IMR-90 (cell line): ENCODE measurements at regions not wholly inside any gene's neighbourhood (a gene's known extent, or its start where the extent isn't known, plus 50 kb on each side); places are given as distances from the start of the nearest gene placed in this dataset.

Experiments
- ATAC-seq: fragments of 200-7000 bp; cut with Tn5 transposase; 2 replicates; pipeline ENCODE4 v1.9.1; 2020; ENCODE audit warnings: low read depth, mild to moderate bottlenecking, moderate library complexity
- BruUV-seq: library from RNA; stranded (reverse); fragments of 400-500 nt; replicated peaks from 2 replicates; lab custom pipeline; 2021; lab: Mats Ljungman, UMichigan
- CTCF ChIA-PET: fragments of 300-600 bp; formaldehyde crosslinking; extraction: SDS; loops from one replicate; lab custom pipeline; 2021; ENCODE audit warnings: antibody characterized with exemption; lab: Yijun Ruan, JAX
- POLR2A ChIA-PET: fragments of 300-600 bp; sonication (Branson Sonifier 250); formaldehyde crosslinking; loops from one replicate; lab custom pipeline; 2022; ENCODE audit warnings: antibody characterized with exemption; ENCODE audit not compliant: unreplicated experiment; lab: Charles Lee
- DNase-seq: peaks from one replicate; pipeline ENCODE4 v3.0.0; 2013
- H2AFZ ChIP-seq: replicated peaks from 2 replicates; pipeline ENCODE3; 2013; ENCODE audit warnings: low read length, mild to moderate bottlenecking; ENCODE audit not compliant: poor library complexity
- H2AK5ac ChIP-seq: 2 replicates; pipeline ENCODE4 v1.6.1; 2013; ENCODE audit warnings: low read depth, low read length, inconsistent platforms
- H2AK9ac ChIP-seq: replicated peaks from 2 replicates; pipeline ENCODE3; 2013; ENCODE audit warnings: mild to moderate bottlenecking, low read depth, low read length, moderate library complexity; ENCODE audit not compliant: poor library complexity
- H2BK120ac ChIP-seq: 2 replicates; pipeline ENCODE4 v1.6.1; 2013; ENCODE audit warnings: low read depth, low read length, inconsistent platforms
- H2BK15ac ChIP-seq: 3 replicates; pipeline ENCODE4 v1.6.1; 2013; ENCODE audit warnings: low read depth, low read length, inconsistent platforms
- H2BK20ac ChIP-seq: 2 replicates; pipeline ENCODE4 v1.6.1; 2013; ENCODE audit warnings: low read depth, mild to moderate bottlenecking, inconsistent platforms, low read length, moderate library complexity
- H2BK5ac ChIP-seq: 2 replicates; pipeline ENCODE4 v1.6.1; 2013; ENCODE audit warnings: mild to moderate bottlenecking, low read depth, low read length, inconsistent platforms; ENCODE audit not compliant: poor library complexity, severe bottlenecking
- H3K14ac ChIP-seq: replicated peaks from 2 replicates; pipeline ENCODE4 v1.6.1; 2013; ENCODE audit warnings: low read depth, low read length, inconsistent platforms
- H3K18ac ChIP-seq: 2 replicates; pipeline ENCODE4 v1.6.1; 2013; ENCODE audit warnings: low read depth, low read length, control low read depth
- H3K23ac ChIP-seq: 2 replicates; pipeline ENCODE4 v1.6.1; 2013; ENCODE audit warnings: low read depth, low read length, inconsistent platforms
- H3K27ac ChIP-seq: 2 replicates; pipeline ENCODE4 v1.5.1; 2013; ENCODE audit warnings: mild to moderate bottlenecking, control low read depth, low read length; ENCODE audit not compliant: insufficient read depth
- H3K27me3 ChIP-seq: 2 replicates; pipeline ENCODE4 v1.6.1; 2013; ENCODE audit warnings: low read length; ENCODE audit not compliant: control insufficient read depth, insufficient read depth
- H3K36me3 ChIP-seq: 2 replicates; pipeline ENCODE4 v1.6.1; 2013; ENCODE audit warnings: low read length, mixed read lengths; ENCODE audit not compliant: control insufficient read depth, insufficient read depth
- H3K4ac ChIP-seq: 2 replicates; pipeline ENCODE4 v1.6.1; 2013; ENCODE audit warnings: low read depth, low read length, inconsistent platforms
- H3K4me1 ChIP-seq: 2 replicates; pipeline ENCODE4 v1.6.1; 2013; ENCODE audit warnings: low read length, mixed read lengths; ENCODE audit not compliant: control insufficient read depth, insufficient read depth
- H3K4me2 ChIP-seq: 2 replicates; pipeline ENCODE4 v1.6.1; 2013; ENCODE audit warnings: low read depth, mild to moderate bottlenecking, control low read depth, low read length, moderate library complexity
- H3K4me3 ChIP-seq: 2 replicates; pipeline ENCODE4 v1.5.1; 2013; ENCODE audit warnings: low read depth, mild to moderate bottlenecking, control low read depth, low read length, moderate library complexity; ENCODE audit not compliant: insufficient read depth
- H3K56ac ChIP-seq: 2 replicates; pipeline ENCODE4 v1.6.1; 2013; ENCODE audit warnings: low read length, inconsistent platforms; ENCODE audit not compliant: insufficient read depth; ENCODE audit errors: extremely low read depth
- H3K79me1 ChIP-seq, 2 experiments: 2 replicates each; pipeline ENCODE4 v1.6.1; 2013; ENCODE audit warnings: low read length in 2 of 2, inconsistent platforms in 1 of 2, low read depth in 1 of 2
- H3K9ac ChIP-seq: 2 replicates; pipeline ENCODE4 v1.6.1; 2013; ENCODE audit warnings: low read depth, low read length, control low read depth
- H3K9me1 ChIP-seq: 2 replicates; pipeline ENCODE4 v1.6.1; 2013; ENCODE audit warnings: low read length, inconsistent platforms; ENCODE audit not compliant: insufficient read depth
- H3K9me3 ChIP-seq: 2 replicates; pipeline ENCODE4 v1.6.1; 2013; ENCODE audit warnings: low read length; ENCODE audit not compliant: control insufficient read depth, insufficient read depth
- H4K20me1 ChIP-seq: 2 replicates; pipeline ENCODE4 v1.6.1; 2013; ENCODE audit warnings: low read length, inconsistent platforms; ENCODE audit not compliant: insufficient read depth
- H4K5ac ChIP-seq: 2 replicates; pipeline ENCODE4 v1.6.1; 2013; ENCODE audit warnings: mild to moderate bottlenecking, low read depth, low read length, control low read depth
- H4K8ac ChIP-seq, 2 experiments: 2 replicates each; pipeline ENCODE4 v1.6.1; 2013; ENCODE audit warnings: low read depth in 2 of 2, low read length in 2 of 2, control low read depth in 1 of 2, inconsistent platforms in 1 of 2
- H4K91ac ChIP-seq: 2 replicates; pipeline ENCODE4 v1.6.1; 2013; ENCODE audit warnings: low read depth, low read length, inconsistent platforms; ENCODE audit not compliant: insufficient read depth
- BHLHE40 ChIP-seq: fragments of 150-350 bp; IDR thresholded peaks from 2 replicates; pipeline ENCODE4 v1.6.1; 2016; ENCODE audit warnings: mild to moderate bottlenecking, low read depth, low read length
- CEBPB ChIP-seq: IDR thresholded peaks from 2 replicates; pipeline ENCODE4 v1.6.1; 2012; ENCODE audit warnings: low read depth, low read length, improper control_type of control experiment
- CHD1 ChIP-seq: IDR thresholded peaks from 2 replicates; pipeline ENCODE4 v1.6.1; 2012; ENCODE audit warnings: low read depth, low read length, improper control_type of control experiment
- FOS ChIP-seq: fragments of 150-350 bp; IDR thresholded peaks from 2 replicates; pipeline ENCODE4 v1.6.1; 2016; ENCODE audit warnings: low read depth, low read length
- MAFK ChIP-seq: IDR thresholded peaks from 2 replicates; pipeline ENCODE4 v1.6.1; 2012; ENCODE audit warnings: low read depth, low read length, improper control_type of control experiment
- MAZ ChIP-seq: IDR thresholded peaks from 2 replicates; pipeline ENCODE4 v1.6.1; 2012; ENCODE audit warnings: low read depth, mild to moderate bottlenecking, low read length, improper control_type of control experiment, moderate library complexity, borderline replicate concordance
- MXI1 ChIP-seq: IDR thresholded peaks from 2 replicates; pipeline ENCODE4 v1.6.1; 2012; ENCODE audit warnings: low read depth, mild to moderate bottlenecking, low read length, moderate library complexity, borderline replicate concordance
- NFE2L2 ChIP-seq: fragments of 150-350 bp; IDR thresholded peaks from 2 replicates; pipeline ENCODE4 v1.6.1; 2016; ENCODE audit warnings: low read depth, mild to moderate bottlenecking, low read length
- POLR2A ChIP-seq: IDR thresholded peaks from 2 replicates; pipeline ENCODE4 v1.6.1; 2012; ENCODE audit warnings: mild to moderate bottlenecking, low read depth, low read length
- RAD21 ChIP-seq: IDR thresholded peaks from 2 replicates; pipeline ENCODE4 v1.6.1; 2012; ENCODE audit warnings: low read length, improper control_type of control experiment
- RCOR1 ChIP-seq: IDR thresholded peaks from 2 replicates; pipeline ENCODE4 v1.6.1; 2012; ENCODE audit warnings: mild to moderate bottlenecking, low read length, improper control_type of control experiment; ENCODE audit not compliant: insufficient replicate concordance
- RFX5 ChIP-seq: IDR thresholded peaks from 2 replicates; pipeline ENCODE4 v1.8.0; 2012; ENCODE audit warnings: low read depth, mild to moderate bottlenecking, low read length, moderate library complexity
- SMC3 ChIP-seq: fragments of 150-350 bp; IDR thresholded peaks from 2 replicates; pipeline ENCODE4 v1.6.1; 2016; ENCODE audit warnings: low read depth, mild to moderate bottlenecking, antibody characterized with exemption, low read length, moderate library complexity
- WGBS, 2 experiments: methylation state at CpG; one replicate each; pipeline versions ENCODE4 v1.1.5 to v1.1.7; 2013; ENCODE audit warnings: missing lambda C conversion rate in 2 of 2; ENCODE audit not compliant: insufficient read length in 1 of 2; ENCODE audit errors: extremely low coverage in 2 of 2; 5-methylcytosine and 5-hydroxymethylcytosine counted together
- dilution Hi-C: fragments of 300-500 bp; cut with HindIII; formaldehyde crosslinking; loops from one replicate; pipeline ENCODE4 v1.14.3; 2018; ENCODE audit warnings: low sequenced_read_pairs; ENCODE audit not compliant: unreplicated experiment
- in situ Hi-C: fragments of 300-500 bp; cut with MboI; formaldehyde crosslinking; loops from 3 replicates; pipeline ENCODE4 v1.14.3; 2019; ENCODE audit warnings: low sequenced_read_pairs, inconsistent platforms, mixed read lengths
- intact Hi-C: fragments of 100-400 bp; cut with micrococcal nuclease; formaldehyde crosslinking; loops from 2 replicates; pipeline ENCODE4 v1.10.0; 2022
- TF ChIP-seq, protein P1 (sequence below): fragments of 150-350 bp; IDR thresholded peaks from 2 replicates; pipeline ENCODE4 v1.6.1; 2016; ENCODE audit warnings: low read depth, mild to moderate bottlenecking, low read length, moderate library complexity, borderline replicate concordance
- TF ChIP-seq, protein P2 (sequence below): conservative IDR thresholded peaks from 2 replicates; pipeline ENCODE4 v1.5.1; 2012; ENCODE audit warnings: mild to moderate bottlenecking, low read depth, low read length, improper control_type of control experiment
- TF ChIP-seq, protein P3 (sequence below): fragments of 150-350 bp; IDR thresholded peaks from 2 replicates; pipeline ENCODE4 v1.6.1; 2017; ENCODE audit warnings: mild to moderate bottlenecking, antibody characterized with exemption, low read length, low read depth

DNA sequence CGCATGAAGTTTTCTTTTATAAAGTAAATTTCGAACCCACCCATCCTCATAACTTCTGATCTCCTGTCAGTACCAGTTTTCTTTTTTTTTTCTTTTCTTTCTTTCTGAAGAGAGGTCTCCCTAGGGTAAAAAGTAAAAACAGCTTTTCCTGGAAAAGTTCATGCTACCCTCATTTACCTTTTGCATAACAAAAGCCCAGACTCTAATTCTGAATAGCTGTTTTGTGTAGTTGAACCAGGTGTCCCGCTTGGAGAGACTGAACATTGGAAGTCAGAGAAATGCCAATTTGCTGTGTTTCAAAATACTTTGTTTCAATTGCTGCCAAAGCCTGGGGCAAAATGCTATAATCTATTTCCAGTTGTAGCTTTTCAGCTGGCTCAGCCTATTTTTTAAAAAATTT is 113.7 kb upstream of the RUNX1 start:
- Histone ChIP-seq H3K9ac (no peak overlapping the region), H3K9me3 (no peaks in the 10 kb centered on the region; the same call in 1 of the 2 replicates), H3K4me3 (no peak overlapping the region), H3K9me1 (no peaks in the 10 kb centered on the region), H3K27ac (no peak overlapping the region), H3K4me2 (no peak overlapping the region), H4K91ac (no peak overlapping the region), H3K14ac (no peak overlapping the region), H2BK5ac (no peak overlapping the region), H3K36me3 (no peaks in the 10 kb centered on the region), H4K20me1 (no peaks in the 10 kb centered on the region), H3K4me1 (no peaks in the 10 kb centered on the region), H3K4ac (no peak overlapping the region), H4K8ac (no peak overlapping the region), H2BK120ac (no peak overlapping the region), H3K27me3 (no peaks in the 10 kb centered on the region), H2AK5ac (no peak overlapping the region), H3K23ac (no peak overlapping the region), H3K56ac (no peak overlapping the region), H3K79me1 (no peaks in the 10 kb centered on the region), H3K18ac (no peak overlapping the region), H2AFZ (no peak overlapping the region), H4K5ac (no peak overlapping the region), H2BK15ac (no peak overlapping the region), H2AK9ac (no peak overlapping the region), H2BK20ac (no peak overlapping the region)
- dilution Hi-C loops, result no loop called here
- ATAC-seq, result no peak
- in situ Hi-C loops, result no loop called here
- ChIA-PET CTCF (interaction anchor here (1.3 kb wide), 1 partner anchor 13 kb away, joined by 3 read pairs; no protein-coding TSS in a partner anchor), POLR2A (no interaction called here)
- intact Hi-C loops, result no loop called here
- TF ChIP-seq CHD1 (no peak), CEBPB (no peak), FOS (no peak), RFX5 (no peak), NFE2L2 (no peak), MAFK (no peak), MAZ (no peak), BHLHE40 (no peak), RAD21 (no peak), MXI1 (no peak), POLR2A (no peak), RCOR1 (no peak), SMC3 (no peak)
- TF ChIP-seq, protein P1, sequence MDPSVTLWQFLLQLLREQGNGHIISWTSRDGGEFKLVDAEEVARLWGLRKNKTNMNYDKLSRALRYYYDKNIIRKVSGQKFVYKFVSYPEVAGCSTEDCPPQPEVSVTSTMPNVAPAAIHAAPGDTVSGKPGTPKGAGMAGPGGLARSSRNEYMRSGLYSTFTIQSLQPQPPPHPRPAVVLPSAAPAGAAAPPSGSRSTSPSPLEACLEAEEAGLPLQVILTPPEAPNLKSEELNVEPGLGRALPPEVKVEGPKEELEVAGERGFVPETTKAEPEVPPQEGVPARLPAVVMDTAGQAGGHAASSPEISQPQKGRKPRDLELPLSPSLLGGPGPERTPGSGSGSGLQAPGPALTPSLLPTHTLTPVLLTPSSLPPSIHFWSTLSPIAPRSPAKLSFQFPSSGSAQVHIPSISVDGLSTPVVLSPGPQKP, result no peak
- TF ChIP-seq, protein P2, sequence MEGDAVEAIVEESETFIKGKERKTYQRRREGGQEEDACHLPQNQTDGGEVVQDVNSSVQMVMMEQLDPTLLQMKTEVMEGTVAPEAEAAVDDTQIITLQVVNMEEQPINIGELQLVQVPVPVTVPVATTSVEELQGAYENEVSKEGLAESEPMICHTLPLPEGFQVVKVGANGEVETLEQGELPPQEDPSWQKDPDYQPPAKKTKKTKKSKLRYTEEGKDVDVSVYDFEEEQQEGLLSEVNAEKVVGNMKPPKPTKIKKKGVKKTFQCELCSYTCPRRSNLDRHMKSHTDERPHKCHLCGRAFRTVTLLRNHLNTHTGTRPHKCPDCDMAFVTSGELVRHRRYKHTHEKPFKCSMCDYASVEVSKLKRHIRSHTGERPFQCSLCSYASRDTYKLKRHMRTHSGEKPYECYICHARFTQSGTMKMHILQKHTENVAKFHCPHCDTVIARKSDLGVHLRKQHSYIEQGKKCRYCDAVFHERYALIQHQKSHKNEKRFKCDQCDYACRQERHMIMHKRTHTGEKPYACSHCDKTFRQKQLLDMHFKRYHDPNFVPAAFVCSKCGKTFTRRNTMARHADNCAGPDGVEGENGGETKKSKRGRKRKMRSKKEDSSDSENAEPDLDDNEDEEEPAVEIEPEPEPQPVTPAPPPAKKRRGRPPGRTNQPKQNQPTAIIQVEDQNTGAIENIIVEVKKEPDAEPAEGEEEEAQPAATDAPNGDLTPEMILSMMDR, result no peak
- TF ChIP-seq, protein P3, sequence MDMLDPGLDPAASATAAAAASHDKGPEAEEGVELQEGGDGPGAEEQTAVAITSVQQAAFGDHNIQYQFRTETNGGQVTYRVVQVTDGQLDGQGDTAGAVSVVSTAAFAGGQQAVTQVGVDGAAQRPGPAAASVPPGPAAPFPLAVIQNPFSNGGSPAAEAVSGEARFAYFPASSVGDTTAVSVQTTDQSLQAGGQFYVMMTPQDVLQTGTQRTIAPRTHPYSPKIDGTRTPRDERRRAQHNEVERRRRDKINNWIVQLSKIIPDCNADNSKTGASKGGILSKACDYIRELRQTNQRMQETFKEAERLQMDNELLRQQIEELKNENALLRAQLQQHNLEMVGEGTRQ, result no peak
- no TSS peak for BruUV-seq
- DNase-seq, result no peak
- WGBS, 2 experiments, result 80% methylated on average over 1 of the region's 3 CpGs; no CpG with 5 or more reads in 1 of the 2 experiments
